NCI-H2171 treated with DMSO at 0.1 percent for 48 hours (cell line): ENCODE measurements at regions not wholly inside any gene's neighbourhood (a gene's known extent, or its start where the extent isn't known, plus 50 kb on each side); places are given as distances from the start of the nearest gene placed in this dataset.

Source experiments
- DNase-seq: peaks from one replicate; lab custom pipeline; 2025; lab: John Stamatoyannopoulos, UW

DNA sequence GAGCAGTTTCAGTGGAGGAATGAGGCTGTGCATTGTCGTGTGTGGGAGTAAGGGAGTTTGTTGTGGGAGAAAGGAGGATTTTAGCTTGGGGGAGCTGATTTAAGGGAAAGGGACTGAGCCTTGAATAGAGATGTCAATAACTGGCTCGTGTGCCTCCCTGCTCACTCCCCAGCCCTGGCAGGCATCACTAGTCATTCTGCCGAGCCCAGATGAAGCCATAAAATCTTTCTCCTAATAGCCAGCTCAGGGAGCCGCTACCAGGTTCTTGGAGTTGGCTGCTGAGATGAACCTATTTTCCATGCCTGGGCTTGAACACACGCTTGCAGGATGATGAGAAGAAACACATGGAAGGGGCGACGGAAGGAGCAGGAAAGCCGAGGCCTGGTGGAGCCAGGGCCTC lies 65.0 kb upstream of the POU3F1 start:
- DNase-seq = no peak

DNA sequence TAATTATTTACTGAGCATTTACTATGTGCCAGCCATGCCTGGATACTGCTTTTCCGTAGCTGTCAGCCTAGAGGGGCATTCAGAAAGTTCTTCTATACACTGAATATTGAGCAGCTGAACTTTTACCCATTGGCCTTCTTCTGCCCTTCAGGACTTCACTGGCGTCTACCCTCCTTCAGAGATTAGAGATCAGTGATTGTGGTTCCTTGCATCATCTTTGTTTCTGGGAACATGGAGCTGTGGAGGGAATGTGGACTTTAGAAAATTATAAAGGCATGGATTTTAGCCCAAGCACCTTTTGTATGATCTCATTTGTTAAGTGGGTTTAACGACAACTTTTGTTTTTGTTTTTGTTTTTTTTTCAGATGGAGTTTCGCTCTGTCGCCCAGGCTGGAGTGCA lies 58.7 kb upstream of the POU3F1 start:
- no peak for DNase-seq

DNA sequence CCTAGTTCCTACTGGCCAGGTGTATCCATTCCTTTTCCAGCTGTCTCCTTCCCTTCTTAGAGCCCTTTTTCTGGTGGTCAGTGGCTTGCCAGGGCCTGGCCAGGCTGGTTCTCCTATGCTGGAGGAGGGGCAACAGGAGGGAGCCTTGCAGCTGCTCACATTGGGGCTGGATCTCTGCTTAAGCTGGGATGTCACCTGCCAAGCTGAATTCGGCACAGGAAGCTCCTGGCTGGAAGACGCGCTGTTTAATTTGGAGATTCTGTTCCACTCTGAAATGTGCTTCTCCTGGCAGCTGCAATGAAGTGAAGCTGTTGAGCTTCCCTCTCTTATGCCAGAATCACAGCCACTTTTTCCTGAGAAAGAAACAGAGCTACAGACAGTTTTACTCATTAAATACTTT lies 56.0 kb upstream of the POU3F1 start:
- no peak for DNase-seq

GRCh38 chr1:38101037-38101785 lies 54.6 kb upstream of the POU3F1 start:
- DNase-seq = no peak

- DNase-seq = no peak
Observed at GRCh38 chr1:38098101-38098847, 51.7 kb upstream of the POU3F1 start.

DNA sequence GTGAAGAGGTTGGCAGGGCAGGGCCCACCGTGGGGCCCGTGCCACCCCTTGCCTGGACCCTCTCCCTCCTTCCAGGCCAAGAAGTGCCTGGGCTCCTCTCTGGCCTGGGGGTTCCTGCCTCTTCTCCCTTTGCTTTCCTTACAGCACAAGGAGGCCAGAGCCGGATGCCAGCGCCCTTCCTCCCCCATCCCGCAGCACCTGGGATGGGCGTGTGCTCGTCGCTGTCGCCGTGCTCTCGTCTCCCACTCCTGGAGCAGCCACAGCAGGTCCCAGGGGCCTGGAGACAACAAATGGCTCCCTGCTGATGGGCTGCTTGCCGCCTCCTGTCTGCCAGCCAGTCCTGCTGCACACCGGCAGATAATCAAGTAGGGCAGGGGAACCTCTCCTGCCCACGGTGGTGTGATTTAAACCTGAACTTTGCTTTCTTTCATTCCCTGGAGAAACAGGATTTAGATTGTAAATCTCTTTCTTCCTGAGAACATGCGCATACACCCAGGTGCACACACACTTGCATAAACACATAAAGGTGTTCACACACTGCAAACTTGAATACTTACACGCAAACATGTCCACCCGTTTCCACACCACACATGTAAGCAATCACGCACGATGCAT lies 50.8 kb upstream of the POU3F1 start:
- DNase-seq = peak; percentile 74
